ES-I3 (cell line): ENCODE measurements at regions not wholly inside any gene's neighbourhood (a gene's known extent, or its start where the extent isn't known, plus 50 kb on each side); places are given as distances from the start of the nearest gene placed in this dataset.
"Not testable (repeated sequence)": the region's sequence is repeated elsewhere in the genome, so short reads cannot be mapped to it uniquely, and the experiment has no call there.

ENCODE experiments used
- H3K36me3 ChIP-seq: 2 replicates; pipeline ENCODE4 v1.6.1; 2013; ENCODE audit warnings: mild to moderate bottlenecking, low read length, control low read depth, moderate library complexity; ENCODE audit not compliant: insufficient read depth
- H3K4me1 ChIP-seq: 2 replicates; pipeline ENCODE4 v1.6.1; 2013; ENCODE audit warnings: mild to moderate bottlenecking, control low read depth, low read length; ENCODE audit not compliant: insufficient read depth
- H3K9ac ChIP-seq: 2 replicates; pipeline ENCODE4 v1.6.1; 2013; ENCODE audit warnings: low read depth, mild to moderate bottlenecking, low read length, moderate library complexity
- H3K9me3 ChIP-seq: 2 replicates; pipeline ENCODE4 v1.6.1; 2013; ENCODE audit warnings: mild to moderate bottlenecking, low read length, moderate library complexity; ENCODE audit not compliant: control insufficient read depth, insufficient read depth

- no peaks in the 10 kb centered on the region for H3K36me3 ChIP-seq
- H3K9ac ChIP-seq = no peak overlapping the region
- H3K4me1 ChIP-seq = no peaks in the 10 kb centered on the region
- H3K9me3 ChIP-seq = no peaks in the 10 kb centered on the region
These were observed 445.8 kb upstream of the ADGRB3 start for GRCh38 chr6:68189217-68189815.

DNA sequence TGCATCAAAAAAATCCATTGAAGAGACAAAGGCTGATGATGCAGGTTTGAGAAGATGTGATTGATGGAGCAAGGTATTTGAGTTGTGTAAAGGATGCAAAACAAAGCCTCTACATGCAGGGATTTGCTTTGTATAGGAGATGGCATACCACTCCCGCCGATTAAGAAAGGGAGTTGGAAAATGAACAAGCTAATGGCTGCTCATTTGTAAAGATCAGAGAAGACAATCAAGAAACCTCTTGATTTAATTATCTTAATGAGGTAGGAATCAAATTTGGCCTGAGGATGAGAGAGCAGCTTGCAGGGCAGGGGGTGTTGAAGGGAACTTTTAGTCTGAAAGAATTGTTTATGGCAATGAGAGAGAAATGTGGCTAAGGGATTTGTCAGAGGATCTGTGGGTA, 448.2 kb upstream of the ADGRB3 start:
- H3K9ac ChIP-seq = no peak overlapping the region
- H3K4me1 ChIP-seq = no peaks in the 10 kb centered on the region
- H3K36me3 ChIP-seq = no peaks in the 10 kb centered on the region
- no peaks in the 10 kb centered on the region for H3K9me3 ChIP-seq

- no peaks in the 10 kb centered on the region for H3K36me3 ChIP-seq
- H3K9ac ChIP-seq = no peak overlapping the region
- peaks cover 4% of the 10 kb centered on the region; the same call in 1 of the 2 replicates for H3K9me3 ChIP-seq
These were observed 452.7 kb upstream of the ADGRB3 start for GRCh38 chr6:68182386-68182785.

DNA sequence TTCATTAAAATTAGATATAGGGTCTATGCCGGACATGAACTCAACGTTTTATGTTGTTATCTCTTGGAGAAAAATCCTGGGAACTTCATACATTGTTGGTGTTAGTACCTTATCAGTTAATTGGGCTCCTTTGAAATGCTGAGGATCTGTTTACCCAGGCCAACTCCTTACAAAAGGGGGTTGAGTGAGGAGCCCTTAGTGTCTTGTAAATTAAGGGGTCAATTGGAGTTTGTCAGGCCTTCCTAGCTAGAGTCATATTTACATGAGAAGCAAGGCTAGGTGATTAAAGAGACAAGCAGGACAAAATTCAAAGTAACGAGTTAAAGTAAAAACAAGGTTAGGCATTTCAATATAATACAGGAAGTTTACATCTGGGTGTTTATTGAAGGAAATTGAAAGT, 454.1 kb upstream of the ADGRB3 start:
- H3K36me3 ChIP-seq, H3K9me3 ChIP-seq, H3K4me1 ChIP-seq, H3K9ac ChIP-seq: not testable (repeated sequence)

More at GRCh38 chr6:68182386-68182785, 452.7 kb upstream of the ADGRB3 start:
- H3K4me1 ChIP-seq = no peaks in the 10 kb centered on the region

- Histone ChIP-seq H3K9me3 (no peaks in the 10 kb centered on the region), H3K4me1 (no peaks in the 10 kb centered on the region), H3K36me3 (no peaks in the 10 kb centered on the region), H3K9ac (no peak overlapping the region)
These were observed 461.5 kb upstream of the ADGRB3 start for GRCh38 chr6:68173616-68174015.

- Histone ChIP-seq H3K9me3 (no peaks in the 10 kb centered on the region), H3K9ac (no peak overlapping the region), H3K36me3 (no peaks in the 10 kb centered on the region), H3K4me1 (no peaks in the 10 kb centered on the region)
These were observed 465.2 kb upstream of the ADGRB3 start for GRCh38 chr6:68169922-68170321.

DNA sequence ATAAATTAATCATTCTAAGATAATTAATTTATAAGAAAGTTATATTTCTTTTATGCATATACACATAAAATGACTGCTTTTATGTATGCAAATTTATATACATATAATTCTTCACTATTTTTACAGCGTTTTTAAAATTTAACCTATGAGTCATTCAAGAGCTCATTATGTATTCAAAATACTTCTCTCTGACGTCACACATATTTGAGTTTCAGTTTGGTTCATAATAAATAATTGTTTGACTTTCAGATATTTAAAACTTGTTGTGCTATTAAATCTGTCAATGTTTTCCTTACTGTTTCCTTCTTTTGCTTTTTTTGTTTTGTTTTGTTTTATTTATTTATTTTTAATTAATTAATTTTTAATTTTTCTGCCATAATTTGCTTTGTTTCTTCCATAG, 467.5 kb upstream of the ADGRB3 start:
- Histone ChIP-seq H3K36me3 (no peaks in the 10 kb centered on the region), H3K9ac (no peak overlapping the region), H3K9me3 (no peaks in the 10 kb centered on the region), H3K4me1 (no peaks in the 10 kb centered on the region)

- not testable (repeated sequence) for H3K9ac ChIP-seq, H3K4me1 ChIP-seq, H3K36me3 ChIP-seq
- peaks cover 14% of the 10 kb centered on the region; the same call in 1 of the 2 replicates for H3K9me3 ChIP-seq
These were observed 474.3 kb upstream of the ADGRB3 start for GRCh38 chr6:68160812-68161211.

DNA sequence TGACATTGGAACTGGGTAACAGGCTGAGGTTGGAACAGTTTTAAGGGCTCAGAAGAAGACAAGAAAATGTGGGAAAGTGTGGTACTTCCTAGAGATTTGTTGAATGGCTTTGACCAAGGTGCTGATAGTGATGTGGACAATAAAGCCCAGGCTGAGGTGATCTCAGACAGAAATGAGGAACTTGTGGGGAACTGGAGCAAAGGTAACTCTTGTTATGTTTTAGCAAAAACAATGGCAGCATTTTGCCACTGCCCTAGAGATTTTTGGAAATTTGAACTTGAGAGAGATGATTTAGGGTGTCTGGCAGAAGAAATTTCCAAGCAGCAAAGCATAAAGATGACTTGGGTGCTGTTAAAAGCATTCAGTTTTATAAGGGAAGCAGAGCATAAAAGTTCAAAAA, 474.7 kb upstream of the ADGRB3 start:
- Histone ChIP-seq H3K9me3 (peaks cover 14% of the 10 kb centered on the region; the same call in 1 of the 2 replicates), H3K4me1 (no peaks in the 10 kb centered on the region), H3K36me3 (no peaks in the 10 kb centered on the region), H3K9ac (no peak overlapping the region)

GRCh38 chr6:68159433-68159832, 475.6 kb upstream of the ADGRB3 start:
- no peak overlapping the region for H3K9ac ChIP-seq
- no peaks in the 10 kb centered on the region for H3K4me1 ChIP-seq
- H3K36me3 ChIP-seq = no peaks in the 10 kb centered on the region
- peaks cover 14% of the 10 kb centered on the region; the same call in 1 of the 2 replicates for H3K9me3 ChIP-seq

DNA sequence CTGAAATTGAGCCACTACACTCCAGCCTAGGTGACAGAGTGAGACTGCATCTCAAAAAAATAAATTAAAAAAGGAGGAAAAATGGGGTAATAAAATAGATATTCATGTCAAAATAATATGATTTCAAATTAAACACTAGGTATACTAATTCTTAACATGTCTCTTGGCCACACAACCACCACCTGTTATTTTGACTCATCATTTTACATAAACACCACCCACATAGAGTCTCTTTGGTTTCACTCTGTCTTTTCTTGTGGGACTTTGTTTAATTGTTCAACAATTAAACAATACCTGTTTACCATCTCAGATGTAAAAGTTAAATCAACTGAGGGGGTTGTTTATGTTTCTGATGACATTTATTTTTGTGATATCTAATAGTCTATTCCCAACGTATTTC, 476.8 kb upstream of the ADGRB3 start:
- H3K9ac ChIP-seq = no peak overlapping the region
- H3K9me3 ChIP-seq = peaks cover 14% of the 10 kb centered on the region; the same call in 1 of the 2 replicates
- no peaks in the 10 kb centered on the region for H3K4me1 ChIP-seq
- no peaks in the 10 kb centered on the region for H3K36me3 ChIP-seq

DNA sequence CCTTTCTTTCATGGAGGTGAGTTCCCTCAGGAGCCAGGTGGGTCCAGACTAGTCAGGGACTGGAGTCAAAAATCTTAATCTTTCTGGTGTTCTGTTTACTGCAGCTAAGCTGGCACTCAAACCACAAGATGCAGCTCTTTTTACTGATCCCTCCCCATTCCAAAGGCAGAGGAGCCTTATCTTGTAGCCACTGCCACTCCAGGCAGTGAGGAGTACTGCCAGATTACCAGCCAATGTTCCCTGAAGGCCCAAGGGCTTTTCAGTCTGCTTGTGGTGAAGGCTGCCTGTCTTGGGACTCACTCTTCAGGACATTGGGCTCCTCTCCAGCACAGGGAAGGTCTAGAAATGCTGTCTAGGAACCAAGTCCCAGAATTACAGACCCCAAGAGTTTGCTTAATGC, 490.4 kb upstream of the ADGRB3 start:
- Histone ChIP-seq H3K36me3 (no peaks in the 10 kb centered on the region), H3K9ac (no peak overlapping the region), H3K9me3 (peaks cover 2% of the 10 kb centered on the region; the same call in 1 of the 2 replicates), H3K4me1 (no peaks in the 10 kb centered on the region)

DNA sequence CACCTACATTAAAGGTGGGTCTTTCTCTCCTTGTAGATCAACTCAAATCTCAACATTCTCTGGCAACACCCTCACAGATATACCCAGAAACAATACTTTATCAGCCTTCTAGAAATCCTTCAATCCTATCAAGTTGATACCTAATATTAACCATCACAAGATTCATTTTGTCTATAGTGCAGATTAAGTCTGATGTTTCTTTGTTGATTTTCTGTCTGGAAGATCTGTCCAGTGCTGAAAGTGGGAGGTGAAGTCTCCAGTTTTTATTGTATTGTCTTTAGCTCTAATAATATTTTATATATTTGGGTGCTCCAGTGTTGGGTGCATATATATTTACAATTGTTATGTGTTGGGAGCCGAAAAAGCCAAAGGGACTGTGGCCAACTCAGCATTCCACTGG, 493.9 kb upstream of the ADGRB3 start:
- H3K36me3 ChIP-seq = 0 out of 2 replicates have a peak, but pooled peaks cover 1% of the 10 kb centered on the region
- H3K9ac ChIP-seq = no peak overlapping the region
- peaks cover 2% of the 10 kb centered on the region; the same call in 1 of the 2 replicates for H3K9me3 ChIP-seq
- H3K4me1 ChIP-seq = peaks cover 9% of the 10 kb centered on the region; the same call in 1 of the 2 replicates

- Histone ChIP-seq H3K9ac (no peak overlapping the region), H3K9me3 (peaks cover 2% of the 10 kb centered on the region; the same call in 1 of the 2 replicates), H3K4me1 (peaks cover 9% of the 10 kb centered on the region; the same call in 1 of the 2 replicates)
These were observed 496.0 kb upstream of the ADGRB3 start for GRCh38 chr6:68139130-68139529.

DNA sequence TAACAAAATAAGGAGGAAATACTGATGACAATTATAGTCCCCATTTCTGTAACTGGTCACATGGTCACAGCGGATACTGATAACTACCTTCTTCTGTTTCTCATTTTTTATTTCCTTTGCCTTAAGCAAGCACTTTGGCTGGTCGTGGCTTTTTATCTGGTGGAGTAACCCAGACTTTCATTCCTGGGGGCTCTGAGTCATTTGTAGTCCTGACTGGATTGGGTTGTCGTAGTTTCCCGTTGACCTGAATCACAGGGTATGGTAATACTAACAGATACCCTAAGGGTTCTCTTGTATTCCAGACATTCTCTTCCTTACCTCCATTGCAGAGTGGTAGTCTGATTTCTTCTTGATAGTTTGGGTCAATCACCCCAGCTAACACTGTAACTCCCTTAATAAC, 500.3 kb upstream of the ADGRB3 start:
- H3K36me3 ChIP-seq = 0 out of 2 replicates have a peak, but pooled peaks cover 3% of the 10 kb centered on the region
- H3K9me3 ChIP-seq = no peaks in the 10 kb centered on the region; the same call in 1 of the 2 replicates
- peaks cover 9% of the 10 kb centered on the region; the same call in 1 of the 2 replicates for H3K4me1 ChIP-seq
- H3K9ac ChIP-seq = no peak overlapping the region

More at GRCh38 chr6:68139130-68139529, 496.0 kb upstream of the ADGRB3 start:
- H3K36me3 ChIP-seq = 0 out of 2 replicates have a peak, but pooled peaks cover 3% of the 10 kb centered on the region
